CD8-positive, alpha-beta memory T cell (primary cell): ENCODE measurements at regions not wholly inside any gene's neighbourhood (a gene's known extent, or its start where the extent isn't known, plus 50 kb on each side); places are given as distances from the start of the nearest gene placed in this dataset.

ENCODE experiments used
- CTCF ChIA-PET: fragments of 350-600 bp; sonication (Branson Sonifier 250); formaldehyde crosslinking; loops from one replicate; lab custom pipeline; 2021; ENCODE audit warnings: antibody characterized with exemption; lab: Charles Lee
- POLR2A ChIA-PET: fragments of 350-600 bp; sonication (Branson Sonifier 250); formaldehyde crosslinking; loops from one replicate; lab custom pipeline; 2021; ENCODE audit warnings: antibody characterized with exemption; lab: Charles Lee
- DNase-seq, 5 donors: peaks; one replicate each; pipeline versions ENCODE4 v3.0.0 to v3.0.0-alpha.2; 2020 to 2022; ENCODE audit warnings: mixed read lengths in 1 of 5
- H3K27ac ChIP-seq: one replicate; pipeline ENCODE4 v1.7.0; 2013; ENCODE audit warnings: low read depth, mild to moderate bottlenecking, low read length, moderate library complexity
- H3K27me3 ChIP-seq: 2 replicates; pipeline ENCODE4 v1.7.0; 2013; ENCODE audit warnings: low read length, mild to moderate bottlenecking; ENCODE audit not compliant: insufficient read depth, poor library complexity, severe bottlenecking
- H3K36me3 ChIP-seq: 2 replicates; pipeline ENCODE4 v1.7.0; 2013; ENCODE audit warnings: mild to moderate bottlenecking, low read length, moderate library complexity; ENCODE audit not compliant: insufficient read depth
- H3K4me1 ChIP-seq: 2 replicates; pipeline ENCODE4 v1.7.0; 2013; ENCODE audit warnings: mild to moderate bottlenecking, low read length, moderate library complexity; ENCODE audit not compliant: insufficient read depth
- H3K4me3 ChIP-seq: 2 replicates; pipeline ENCODE4 v1.7.0; 2013; ENCODE audit warnings: mild to moderate bottlenecking, low read length
- H3K9me3 ChIP-seq: 2 replicates; pipeline ENCODE4 v1.7.0; 2013; ENCODE audit warnings: mild to moderate bottlenecking, low read length
- H3K27ac Mint-ChIP-seq, 8 donors: one replicate each; pipeline ENCODE4 v1.8.0; 2020 to 2021; ENCODE audit warnings: mixed read lengths in 8 of 8, mild to moderate bottlenecking in 6 of 8, inconsistent platforms in 3 of 8, moderate library complexity in 3 of 8
- H3K27me3 Mint-ChIP-seq, 2 donors: one replicate each; pipeline ENCODE4 v1.8.0; 2020 to 2021; ENCODE audit warnings: mixed read lengths in 2 of 2, mild to moderate bottlenecking in 1 of 2, moderate library complexity in 1 of 2
- H3K36me3 Mint-ChIP-seq, 3 donors: one replicate each; pipeline ENCODE4 v1.8.0; 2020 to 2021; ENCODE audit warnings: mixed read lengths in 3 of 3, inconsistent platforms in 1 of 3, mild to moderate bottlenecking in 1 of 3
- H3K4me1 Mint-ChIP-seq, 3 donors: one replicate each; pipeline ENCODE4 v1.8.0; 2020 to 2021; ENCODE audit warnings: mixed read lengths in 3 of 3, inconsistent platforms in 1 of 3, mild to moderate bottlenecking in 1 of 3
- H3K4me3 Mint-ChIP-seq, 7 donors: one replicate each; pipeline ENCODE4 v1.8.0; 2020 to 2021; ENCODE audit warnings: mixed read lengths in 7 of 7, mild to moderate bottlenecking in 6 of 7, moderate library complexity in 4 of 7, inconsistent platforms in 2 of 7
- H3K9me3 Mint-ChIP-seq, 5 donors: one replicate each; pipeline ENCODE4 v1.8.0; 2020 to 2022; ENCODE audit warnings: mixed read lengths in 5 of 5, mild to moderate bottlenecking in 3 of 5, moderate library complexity in 2 of 5, inconsistent platforms in 1 of 5

GRCh38 chr3:109819734-109820133, 482.4 kb upstream of the DPPA4 start:
- POLR2A ChIA-PET, result no interaction called here
- no peak overlapping the region for H3K4me3 Mint-ChIP-seq

GRCh38 chr3:109825971-109826810, 488.8 kb upstream of the DPPA4 start:
- H3K27me3 ChIP-seq, result no peaks in the 10 kb centered on the region
- no peak overlapping the region for H3K27ac ChIP-seq
- no peak for DNase-seq
- H3K27ac Mint-ChIP-seq, result no peak overlapping the region
- H3K36me3 ChIP-seq, result no peaks in the 10 kb centered on the region
- H3K27me3 Mint-ChIP-seq, result no peaks in the 10 kb centered on the region
- H3K9me3 ChIP-seq, result no peaks in the 10 kb centered on the region
- ChIA-PET POLR2A (no interaction called here), CTCF (no interaction called here)
- H3K4me3 ChIP-seq, result no peak overlapping the region
- peaks cover 0 to 4% (median 0%) of the 10 kb centered on the region in 5 donors for H3K9me3 Mint-ChIP-seq
- peaks cover 0 to 4% (median 0%) of the 10 kb centered on the region in 3 donors for H3K4me1 Mint-ChIP-seq
- peaks cover 0 to 9% (median 0%) of the 10 kb centered on the region in 3 donors for H3K36me3 Mint-ChIP-seq
- H3K4me3 Mint-ChIP-seq, result no peak overlapping the region
- H3K4me1 ChIP-seq, result no peaks in the 10 kb centered on the region

More at GRCh38 chr3:109819734-109820133, 482.4 kb upstream of the DPPA4 start:
- H3K4me1 ChIP-seq, result no peaks in the 10 kb centered on the region
- no peaks in the 10 kb centered on the region for H3K27me3 ChIP-seq
- no peak overlapping the region for H3K4me3 ChIP-seq
- Mint-ChIP-seq H3K9me3 (no peaks in the 10 kb centered on the region), H3K4me1 (no peaks in the 10 kb centered on the region), H3K27me3 (no peaks in the 10 kb centered on the region), H3K27ac (peak overlapping the region in 1 of 8 donors; percentile 36), H3K36me3 (peaks cover 0 to 13% (median 0%) of the 10 kb centered on the region in 3 donors)
- DNase-seq, result no peak
- no peak overlapping the region for H3K27ac ChIP-seq
- H3K9me3 ChIP-seq, result no peaks in the 10 kb centered on the region
- CTCF ChIA-PET, result no interaction called here
- H3K36me3 ChIP-seq, result no peaks in the 10 kb centered on the region

- H3K27ac Mint-ChIP-seq, result no peak overlapping the region
- no peaks in the 10 kb centered on the region for H3K27me3 ChIP-seq
- peaks cover 0 to 4% (median 0%) of the 10 kb centered on the region in 5 donors for H3K9me3 Mint-ChIP-seq
- no peak overlapping the region for H3K27ac ChIP-seq
- no peak overlapping the region for H3K4me3 Mint-ChIP-seq
- H3K36me3 ChIP-seq, result no peaks in the 10 kb centered on the region
- POLR2A ChIA-PET, result no interaction called here
- no peaks in the 10 kb centered on the region for H3K4me1 ChIP-seq
- no peak for DNase-seq
- no peak overlapping the region for H3K4me3 ChIP-seq
- CTCF ChIA-PET, result no interaction called here
- H3K9me3 ChIP-seq, result no peaks in the 10 kb centered on the region
- peaks cover 0 to 9% (median 2%) of the 10 kb centered on the region in 3 donors for H3K36me3 Mint-ChIP-seq
- H3K27me3 Mint-ChIP-seq, result no peaks in the 10 kb centered on the region
- H3K4me1 Mint-ChIP-seq, result peaks cover 0 to 4% (median 0%) of the 10 kb centered on the region in 3 donors
Measured at GRCh38 chr3:109831403-109831802, 494.1 kb upstream of the DPPA4 start.

- H3K36me3 Mint-ChIP-seq, result peaks cover 0 to 20% (median 4%) of the 10 kb centered on the region in 3 donors
- ChIA-PET POLR2A (no interaction called here), CTCF (no interaction called here)
- H3K27me3 ChIP-seq, result no peaks in the 10 kb centered on the region
- no peak overlapping the region for H3K27ac Mint-ChIP-seq
- no peak for DNase-seq
- no peaks in the 10 kb centered on the region for H3K4me1 Mint-ChIP-seq
- H3K9me3 ChIP-seq, result no peaks in the 10 kb centered on the region
- no peak overlapping the region for H3K4me3 Mint-ChIP-seq
- no peaks in the 10 kb centered on the region for H3K4me1 ChIP-seq
- no peak overlapping the region for H3K4me3 ChIP-seq
- peaks cover 0 to 4% of the 10 kb centered on the region in 2 donors for H3K27me3 Mint-ChIP-seq
- H3K36me3 ChIP-seq, result no peaks in the 10 kb centered on the region
- H3K9me3 Mint-ChIP-seq, result peaks cover 0 to 1% (median 0%) of the 10 kb centered on the region in 5 donors
- H3K27ac ChIP-seq, result no peak overlapping the region
Measured at GRCh38 chr3:109835958-109836357, 498.6 kb upstream of the DPPA4 start.

- Mint-ChIP-seq H3K9me3 (peaks cover 19 to 40% (median 32%) of the 10 kb centered on the region in 5 donors), H3K27me3 (no peaks in the 10 kb centered on the region), H3K4me1 (peaks cover 12 to 26% (median 20%) of the 10 kb centered on the region in 3 donors), H3K4me3 (peak overlapping the region; percentile 41 to 78 (median 62)), H3K27ac (peak overlapping the region in 6 of 8 donors; percentile 12 to 86 (median 63)), H3K36me3 (peaks cover 6 to 47% (median 9%) of the 10 kb centered on the region in 3 donors)
- Histone ChIP-seq H3K27me3 (no peaks in the 10 kb centered on the region), H3K36me3 (no peaks in the 10 kb centered on the region), H3K9me3 (peaks cover 14% of the 10 kb centered on the region), H3K27ac (no peak overlapping the region), H3K4me3 (no peak overlapping the region), H3K4me1 (no peaks in the 10 kb centered on the region)
- ChIA-PET CTCF (no interaction called here), POLR2A (no interaction called here)
- no peak for DNase-seq
Measured at GRCh38 chr3:109851854-109852253, 514.5 kb upstream of the DPPA4 start.

GRCh38 chr3:109852283-109852682, 514.9 kb upstream of the DPPA4 start:
- POLR2A ChIA-PET, result no interaction called here
- peaks cover 6 to 47% (median 9%) of the 10 kb centered on the region in 3 donors for H3K36me3 Mint-ChIP-seq
- H3K9me3 Mint-ChIP-seq, result peaks cover 19 to 40% (median 32%) of the 10 kb centered on the region in 5 donors
- H3K4me3 Mint-ChIP-seq, result peak overlapping the region; percentile 41 to 78 (median 62)
- H3K27me3 Mint-ChIP-seq, result no peaks in the 10 kb centered on the region
- no peak overlapping the region for H3K27ac ChIP-seq
- H3K4me1 Mint-ChIP-seq, result peaks cover 12 to 26% (median 20%) of the 10 kb centered on the region in 3 donors
- H3K27ac Mint-ChIP-seq, result peak overlapping the region in 5 of 8 donors; percentile 10 to 81 (median 36)
- no peaks in the 10 kb centered on the region for H3K36me3 ChIP-seq
- no peak overlapping the region for H3K4me3 ChIP-seq
- H3K9me3 ChIP-seq, result peaks cover 14% of the 10 kb centered on the region
- no peaks in the 10 kb centered on the region for H3K27me3 ChIP-seq
- H3K4me1 ChIP-seq, result no peaks in the 10 kb centered on the region
- CTCF ChIA-PET, result no interaction called here
- no peak for DNase-seq

- H3K36me3 Mint-ChIP-seq, result peaks cover 6 to 41% (median 9%) of the 10 kb centered on the region in 3 donors
- H3K27ac Mint-ChIP-seq, result no peak overlapping the region
- peak overlapping the region in 4 of 7 donors; percentile 7 to 23 (median 10) for H3K4me3 Mint-ChIP-seq
- no peaks in the 10 kb centered on the region for H3K27me3 Mint-ChIP-seq
- Histone ChIP-seq H3K4me3 (no peak overlapping the region), H3K27ac (no peak overlapping the region), H3K4me1 (no peaks in the 10 kb centered on the region), H3K27me3 (no peaks in the 10 kb centered on the region), H3K36me3 (no peaks in the 10 kb centered on the region), H3K9me3 (peaks cover 14% of the 10 kb centered on the region)
- peaks cover 12 to 26% (median 20%) of the 10 kb centered on the region in 3 donors for H3K4me1 Mint-ChIP-seq
- POLR2A ChIA-PET, result no interaction called here
- CTCF ChIA-PET, result no interaction called here
- H3K9me3 Mint-ChIP-seq, result peaks cover 19 to 37% (median 30%) of the 10 kb centered on the region in 5 donors
- DNase-seq, result no peak
Measured at GRCh38 chr3:109853077-109853731, 515.9 kb upstream of the DPPA4 start.

GRCh38 chr3:109863701-109864100, 526.4 kb upstream of the DPPA4 start:
- peaks cover 0 to 4% (median 0%) of the 10 kb centered on the region in 5 donors for H3K9me3 Mint-ChIP-seq
- H3K27ac ChIP-seq, result no peak overlapping the region
- no peaks in the 10 kb centered on the region for H3K27me3 ChIP-seq
- H3K36me3 Mint-ChIP-seq, result peaks cover 0 to 13% (median 2%) of the 10 kb centered on the region in 3 donors
- CTCF ChIA-PET, result no interaction called here
- H3K4me3 Mint-ChIP-seq, result no peak overlapping the region
- H3K9me3 ChIP-seq, result no peaks in the 10 kb centered on the region
- H3K4me1 Mint-ChIP-seq, result peaks cover 0 to 4% (median 0%) of the 10 kb centered on the region in 3 donors
- no peaks in the 10 kb centered on the region for H3K36me3 ChIP-seq
- no peak overlapping the region for H3K27ac Mint-ChIP-seq
- no peak for DNase-seq
- POLR2A ChIA-PET, result no interaction called here
- no peaks in the 10 kb centered on the region for H3K27me3 Mint-ChIP-seq
- H3K4me1 ChIP-seq, result no peaks in the 10 kb centered on the region
- no peak overlapping the region for H3K4me3 ChIP-seq
